Vagina (tissue), 2 donors: ENCODE measurements at regions not wholly inside any gene's neighbourhood (a gene's known extent, or its start where the extent isn't known, plus 50 kb on each side); places are given as distances from the start of the nearest gene placed in this dataset.

Experiments used
- DNase-seq, 2 donors: peaks; one replicate each; pipeline ENCODE4 v3.0.0-alpha.2; 2017; ENCODE audit errors: extremely low spot score in 2 of 2
- H3K27ac ChIP-seq: fragments of 200-600 bp; sonication (generic); one replicate; pipeline ENCODE4 v1.5.1; 2019
- H3K27me3 ChIP-seq: fragments of 200-600 bp; sonication (generic); one replicate; pipeline ENCODE4 v1.5.1; 2019
- H3K36me3 ChIP-seq, 2 donors: fragments of 200-600 bp; sonication (generic); one replicate each; pipeline ENCODE4 v1.5.1; 2017 to 2019
- H3K4me1 ChIP-seq: fragments of 200-600 bp; sonication (generic); one replicate; pipeline ENCODE4 v1.5.1; 2019
- H3K4me3 ChIP-seq, 2 donors: fragments of 200-600 bp; sonication (generic); 1 replicate in 1 of 2; 2 replicates in 1 of 2; pipeline ENCODE4 v1.5.1; 2016 to 2019
- H3K9me3 ChIP-seq: fragments of 200-600 bp; sonication (generic); one replicate; pipeline ENCODE4 v1.5.1; 2019
- CTCF ChIP-seq, 3 experiments: fragments of 450-650 bp in 2 of 3; fragments of 200-600 bp in 1 of 3; sonication (generic) in 1 of 3; IDR thresholded peaks; one replicate each; pipeline ENCODE4 v1.5.1; 2017 to 2019; ENCODE audit warnings: antibody characterized with exemption in 3 of 3, mild to moderate bottlenecking in 2 of 3, moderate library complexity in 2 of 3
- POLR2A ChIP-seq, 2 donors: fragments of 450-650 bp; IDR thresholded peaks; one replicate each; pipeline ENCODE4 v1.6.1; 2017; ENCODE audit warnings: antibody characterized with exemption in 2 of 2, mild to moderate bottlenecking in 2 of 2, moderate library complexity in 2 of 2
- POLR2AphosphoS5 ChIP-seq, 2 donors: sonication (generic); formaldehyde crosslinking; IDR thresholded peaks; one replicate each; pipeline ENCODE4 v1.9.0; 2017; ENCODE audit warnings: antibody characterized with exemption in 2 of 2, mild to moderate bottlenecking in 2 of 2, low read depth in 1 of 2; ENCODE audit not compliant: insufficient read depth in 1 of 2
- intact Hi-C: fragments of 100-400 bp; cut with DNase I; formaldehyde crosslinking; loops from one replicate; pipeline ENCODE4 v1.15.1; 2023

GRCh38 chr4:32037399-32037798 lies 1317.2 kb downstream of the PCDH7 start:
- H3K4me3 ChIP-seq = no peak overlapping the region
- intact Hi-C loops = no loop called here
- DNase-seq = no peak
- H3K27ac ChIP-seq = no peak overlapping the region
- no peaks in the 10 kb centered on the region for H3K4me1 ChIP-seq
- TF ChIP-seq POLR2AphosphoS5 (IDR thresholded peaks at IDR 0.05; ENCODE audit: insufficient read depth in 1 of 2, low read depth in 1 of 2) = no peak
- TF ChIP-seq POLR2A (IDR thresholded peaks at IDR 0.05) = no peak
- no peak for TF ChIP-seq CTCF (IDR thresholded peaks at IDR 0.05)
- no peaks in the 10 kb centered on the region for H3K36me3 ChIP-seq
- H3K27me3 ChIP-seq = no peaks in the 10 kb centered on the region
- H3K9me3 ChIP-seq = no peaks in the 10 kb centered on the region

DNA sequence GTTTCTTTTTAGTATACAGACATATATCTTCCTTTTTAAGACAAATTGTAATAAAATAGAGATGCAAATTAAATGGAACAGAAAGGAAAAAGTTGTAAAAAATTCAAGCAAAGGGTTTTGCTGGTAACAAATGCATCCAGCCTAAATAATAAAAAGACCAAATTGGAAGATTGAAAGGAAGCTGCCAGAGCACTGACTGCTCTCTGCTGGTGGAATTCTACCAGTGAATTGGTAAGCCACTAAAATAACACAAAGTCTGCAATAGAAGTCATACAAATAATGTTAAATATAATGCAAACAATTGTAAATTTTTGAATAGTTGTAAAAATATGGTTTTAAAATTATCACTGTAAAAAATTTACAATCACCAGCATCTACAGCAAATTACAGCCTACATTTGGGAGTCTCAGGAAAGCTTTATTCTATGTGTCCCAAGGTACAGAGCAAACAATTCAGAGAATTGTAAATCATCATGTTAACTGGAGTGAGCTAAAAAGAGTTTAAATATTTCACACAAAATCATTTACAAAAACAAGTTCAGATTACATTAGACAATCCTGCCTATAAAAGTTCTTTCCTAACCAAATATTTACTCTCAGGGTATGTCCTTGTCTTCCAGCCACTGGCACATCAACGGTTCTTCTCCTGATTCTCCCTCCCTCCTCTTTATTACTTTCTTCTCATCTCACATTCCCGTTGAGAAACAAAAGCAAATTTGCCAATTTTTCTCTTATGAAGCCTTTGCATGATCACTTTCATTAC lies 1322.5 kb downstream of the PCDH7 start:
- Histone ChIP-seq H3K27ac (no peak overlapping the region), H3K4me1 (no peaks in the 10 kb centered on the region), H3K4me3 (no peak overlapping the region), H3K27me3 (no peaks in the 10 kb centered on the region), H3K36me3 (no peaks in the 10 kb centered on the region), H3K9me3 (no peaks in the 10 kb centered on the region)
- intact Hi-C loops = no loop called here
- DNase-seq = no peak
- no peak for TF ChIP-seq CTCF (IDR thresholded peaks at IDR 0.05)
- TF ChIP-seq POLR2AphosphoS5 (IDR thresholded peaks at IDR 0.05; ENCODE audit: insufficient read depth in 1 of 2, low read depth in 1 of 2) = no peak
- TF ChIP-seq POLR2A (IDR thresholded peaks at IDR 0.05) = no peak

DNA sequence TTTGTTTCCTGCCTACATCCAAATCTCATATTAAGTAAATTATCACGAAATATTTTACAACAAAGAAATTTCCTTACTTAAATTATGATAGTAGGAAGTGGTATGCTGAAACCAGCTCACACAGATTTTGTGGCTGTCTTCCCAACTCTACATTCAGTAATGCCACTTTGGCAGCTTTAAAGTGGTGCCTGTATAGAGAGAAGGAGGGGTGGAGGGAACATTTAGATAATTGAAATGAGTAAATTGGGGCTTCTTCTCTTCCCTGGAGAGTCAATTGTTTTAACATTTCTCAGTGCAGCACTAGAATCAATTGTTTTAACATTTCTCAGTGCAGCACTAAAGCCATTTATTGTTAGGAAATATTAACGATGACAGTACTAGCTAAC lies 1323.1 kb downstream of the PCDH7 start:
- Histone ChIP-seq H3K9me3 (no peaks in the 10 kb centered on the region), H3K36me3 (no peaks in the 10 kb centered on the region), H3K27me3 (no peaks in the 10 kb centered on the region), H3K4me3 (no peak overlapping the region), H3K27ac (no peak overlapping the region), H3K4me1 (no peaks in the 10 kb centered on the region)
- TF ChIP-seq POLR2A (IDR thresholded peaks at IDR 0.05) (no peak), CTCF (IDR thresholded peaks at IDR 0.05) (no peak), POLR2AphosphoS5 (IDR thresholded peaks at IDR 0.05; ENCODE audit: insufficient read depth in 1 of 2, low read depth in 1 of 2) (no peak)
- intact Hi-C loops = no loop called here
- no peak for DNase-seq

- no peak for DNase-seq
- Histone ChIP-seq H3K9me3 (no peaks in the 10 kb centered on the region), H3K4me1 (no peaks in the 10 kb centered on the region), H3K27ac (no peak overlapping the region), H3K27me3 (no peaks in the 10 kb centered on the region), H3K36me3 (no peaks in the 10 kb centered on the region), H3K4me3 (no peak overlapping the region)
- TF ChIP-seq CTCF (IDR thresholded peaks at IDR 0.05) (no peak), POLR2AphosphoS5 (IDR thresholded peaks at IDR 0.05; ENCODE audit: insufficient read depth in 1 of 2, low read depth in 1 of 2) (no peak), POLR2A (IDR thresholded peaks at IDR 0.05) (no peak)
- intact Hi-C loops = no loop called here
These were observed 1341.7 kb downstream of the PCDH7 start for GRCh38 chr4:32061916-32062315.

DNA sequence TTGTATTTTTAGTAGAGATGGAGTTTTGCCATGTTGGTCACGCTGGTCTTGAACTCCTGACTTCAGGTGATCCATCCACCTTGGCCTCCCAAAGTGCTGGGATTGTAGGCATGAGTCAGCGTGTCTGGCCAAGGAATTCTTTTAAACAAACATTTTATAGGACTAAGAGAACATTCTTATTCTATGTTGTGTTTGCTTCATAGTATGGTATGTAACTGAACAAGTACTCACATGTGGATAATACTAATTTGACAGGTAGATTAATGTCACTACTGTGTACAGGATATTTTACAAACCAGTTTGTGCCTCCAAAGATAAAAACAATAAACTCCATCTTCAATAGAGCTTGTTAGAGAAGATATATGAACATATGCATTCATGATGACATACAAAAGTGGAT lies 1353.4 kb downstream of the PCDH7 start:
- DNase-seq = no peak
- no peaks in the 10 kb centered on the region for H3K36me3 ChIP-seq
- no peaks in the 10 kb centered on the region for H3K9me3 ChIP-seq
- no peaks in the 10 kb centered on the region for H3K27me3 ChIP-seq
- no peak overlapping the region for H3K4me3 ChIP-seq
- H3K27ac ChIP-seq = no peak overlapping the region
- peak in 1 of 2 donors; percentile 46 for TF ChIP-seq POLR2AphosphoS5 (IDR thresholded peaks at IDR 0.05; ENCODE audit: insufficient read depth in 1 of 2, low read depth in 1 of 2)
- no peak for TF ChIP-seq POLR2A (IDR thresholded peaks at IDR 0.05)
- TF ChIP-seq CTCF (IDR thresholded peaks at IDR 0.05) = no peak
- no peaks in the 10 kb centered on the region for H3K4me1 ChIP-seq
- intact Hi-C loops = no loop called here
